GM12873 (cell line): ENCODE measurements at regions not wholly inside any gene's neighbourhood (a gene's known extent, or its start where the extent isn't known, plus 50 kb on each side); places are given as distances from the start of the nearest gene placed in this dataset.

Experiments used
- CTCF ChIP-seq: IDR thresholded peaks from 2 replicates; pipeline ENCODE4 v1.5.1; 2012; ENCODE audit warnings: low read depth, mild to moderate bottlenecking, moderate library complexity, low read length, control low read depth; ENCODE audit not compliant: insufficient read depth; ENCODE audit errors: missing control alignments

GRCh38 chr11:43576320-43576802 lies 104.2 kb upstream of the HSD17B12 start:
- TF ChIP-seq CTCF: no peak

GRCh38 chr11:43576803-43577521 lies 103.6 kb upstream of the HSD17B12 start:
- peak; percentile 22 for TF ChIP-seq CTCF

- TF ChIP-seq CTCF: no peak
These were observed 102.8 kb upstream of the HSD17B12 start for GRCh38 chr11:43577566-43578264.

- TF ChIP-seq CTCF: no peak
These were observed 102.0 kb upstream of the HSD17B12 start for GRCh38 chr11:43578346-43579170.

- TF ChIP-seq CTCF: peak; percentile 48
These were observed 101.2 kb upstream of the HSD17B12 start for GRCh38 chr11:43579171-43579918.

GRCh38 chr11:43579919-43580276 lies 100.6 kb upstream of the HSD17B12 start:
- TF ChIP-seq CTCF: no peak
